ENCODE measurements at regions not wholly inside any gene's neighbourhood (a gene's known extent, or its start where the extent isn't known, plus 50 kb on each side); places are given as distances from the start of the nearest gene placed in this dataset.

- DNase-seq, result no peak
- Histone ChIP-seq H3K4me3 (no peak overlapping the region), H3K4me1 (peaks cover 0 to under 1% (median 0%) of the 10 kb centered on the region in 4 donors), H3K27me3 (no peaks in the 10 kb centered on the region), H3K36me3 (no peaks in the 10 kb centered on the region), H3K9me3 (no peaks in the 10 kb centered on the region), H3K27ac (no peak overlapping the region)
- TF ChIP-seq POLR2A (IDR thresholded peaks at IDR 0.05), result no peak
- no peak for TF ChIP-seq CTCF (IDR thresholded peaks at IDR 0.05)
Measured at GRCh38 chr4:114393295-114394038, 205.1 kb upstream of the UGT8 start.

GRCh38 chr4:114396808-114397207 lies 201.8 kb upstream of the UGT8 start:
- Histone ChIP-seq H3K4me3 (no peak overlapping the region), H3K36me3 (no peaks in the 10 kb centered on the region), H3K27ac (no peak overlapping the region), H3K9me3 (no peaks in the 10 kb centered on the region), H3K27me3 (no peaks in the 10 kb centered on the region), H3K4me1 (peaks cover 0 to 13% (median 0%) of the 10 kb centered on the region in 4 donors)
- no peak for DNase-seq
- TF ChIP-seq CTCF (IDR thresholded peaks at IDR 0.05) (no peak), POLR2A (IDR thresholded peaks at IDR 0.05) (no peak)

- peaks cover 0 to 13% (median 0%) of the 10 kb centered on the region in 4 donors for H3K4me1 ChIP-seq
- peak in 2 of 6 experiments; percentile 18 to 20 for TF ChIP-seq CTCF (IDR thresholded peaks at IDR 0.05)
- TF ChIP-seq POLR2A (IDR thresholded peaks at IDR 0.05), result no peak
- DNase-seq, result no peak
- H3K27ac ChIP-seq, result no peak overlapping the region
- H3K4me3 ChIP-seq, result no peak overlapping the region
- H3K27me3 ChIP-seq, result no peaks in the 10 kb centered on the region
- H3K36me3 ChIP-seq, result no peaks in the 10 kb centered on the region
- H3K9me3 ChIP-seq, result no peaks in the 10 kb centered on the region
Measured at GRCh38 chr4:114398410-114398809, 200.2 kb upstream of the UGT8 start.

GRCh38 chr4:114399105-114399504 lies 199.5 kb upstream of the UGT8 start:
- no peaks in the 10 kb centered on the region for H3K27me3 ChIP-seq
- no peaks in the 10 kb centered on the region for H3K9me3 ChIP-seq
- H3K36me3 ChIP-seq, result no peaks in the 10 kb centered on the region
- H3K27ac ChIP-seq, result peak overlapping the region in 1 of 4 donors; percentile 16
- no peak overlapping the region for H3K4me3 ChIP-seq
- peaks cover 0 to 13% (median 0%) of the 10 kb centered on the region in 4 donors for H3K4me1 ChIP-seq
- peak in 3 of 6 experiments; percentile 25 to 36 (median 33) for TF ChIP-seq CTCF (IDR thresholded peaks at IDR 0.05)
- TF ChIP-seq POLR2A (IDR thresholded peaks at IDR 0.05), result no peak
- peak in 2 of 3 donors; percentile 57 to 68 for DNase-seq

- Histone ChIP-seq H3K27ac (no peak overlapping the region), H3K4me3 (no peak overlapping the region), H3K27me3 (no peaks in the 10 kb centered on the region), H3K36me3 (no peaks in the 10 kb centered on the region), H3K9me3 (no peaks in the 10 kb centered on the region), H3K4me1 (peaks cover 0 to 13% (median 0%) of the 10 kb centered on the region in 4 donors)
- TF ChIP-seq CTCF (IDR thresholded peaks at IDR 0.05), result no peak
- TF ChIP-seq POLR2A (IDR thresholded peaks at IDR 0.05), result no peak
- no peak for DNase-seq
Measured at GRCh38 chr4:114400531-114400930, 198.1 kb upstream of the UGT8 start.
